Caco-2 (cell line): ENCODE measurements at regions not wholly inside any gene's neighbourhood (a gene's known extent, or its start where the extent isn't known, plus 50 kb on each side); places are given as distances from the start of the nearest gene placed in this dataset.

Source experiments
- BruUV-seq: library from RNA; stranded (reverse); fragments of 400-500 nt; replicated peaks from 2 replicates; lab custom pipeline; 2021; lab: Mats Ljungman, UMichigan
- CTCF ChIA-PET: fragments of 300-600 bp; sonication (Branson Sonifier 250); formaldehyde crosslinking; loops from one replicate; lab custom pipeline; 2022; ENCODE audit warnings: antibody characterized with exemption; lab: Charles Lee
- POLR2A ChIA-PET: fragments of 300-600 bp; sonication (Branson Sonifier 250); formaldehyde crosslinking; loops from one replicate; lab custom pipeline; 2022; ENCODE audit warnings: antibody characterized with exemption; lab: Charles Lee
- DNase-seq, 2 experiments: peaks; one replicate each; pipeline versions ENCODE4 v3.0.0 to v3.0.0-alpha.2; 2020 to 2022
- H3K27me3 ChIP-seq: replicated peaks from 2 replicates; pipeline ENCODE4 v1.6.0; 2011; ENCODE audit warnings: low read length; ENCODE audit not compliant: control insufficient read depth, insufficient read depth
- H3K36me3 ChIP-seq: 2 replicates; pipeline ENCODE4 v1.5.1; 2011; ENCODE audit warnings: low read length; ENCODE audit not compliant: control insufficient read depth, insufficient read depth
- H3K4me1 ChIP-seq: fragments of 250-450 bp; sonication (Bioruptor Pico); 2 replicates; pipeline ENCODE4 v1.5.1; 2020; ENCODE audit warnings: mild to moderate bottlenecking
- H3K4me3 ChIP-seq: 2 replicates; pipeline ENCODE4 v1.5.1; 2011; ENCODE audit warnings: low read depth, mild to moderate bottlenecking, control low read depth, low read length
- H3K9me3 ChIP-seq: fragments of 250-450 bp; sonication (Bioruptor Pico); 2 replicates; pipeline ENCODE4 v1.5.1; 2020; ENCODE audit warnings: mild to moderate bottlenecking, moderate library complexity
- H3K27ac Mint-ChIP-seq: one replicate; pipeline ENCODE4 v1.8.0; 2022; ENCODE audit warnings: mixed read lengths; ENCODE audit not compliant: unreplicated experiment
- H3K27me3 Mint-ChIP-seq: one replicate; pipeline ENCODE4 v1.8.0; 2022; ENCODE audit warnings: mixed read lengths; ENCODE audit not compliant: insufficient read depth, unreplicated experiment
- H3K36me3 Mint-ChIP-seq: one replicate; pipeline ENCODE4 v1.8.0; 2022; ENCODE audit warnings: mild to moderate bottlenecking, mixed read lengths; ENCODE audit not compliant: insufficient read depth, unreplicated experiment
- H3K4me1 Mint-ChIP-seq: one replicate; pipeline ENCODE4 v1.8.0; 2022; ENCODE audit warnings: low read depth, mixed read lengths; ENCODE audit not compliant: unreplicated experiment
- H3K4me3 Mint-ChIP-seq: one replicate; pipeline ENCODE4 v1.8.0; 2022; ENCODE audit warnings: mild to moderate bottlenecking, moderate library complexity, mixed read lengths; ENCODE audit not compliant: unreplicated experiment
- H3K9me3 Mint-ChIP-seq: one replicate; pipeline ENCODE4 v1.8.0; 2022; ENCODE audit warnings: mixed read lengths; ENCODE audit not compliant: unreplicated experiment
- CTCF ChIP-seq, 2 experiments: fragments of 200-600 bp in 1 of 2; IDR thresholded peaks; 1 replicate in 1 of 2; 2 replicates in 1 of 2; pipeline versions ENCODE4 v1.5.1 to v1.8.0; 2011 to 2022; ENCODE audit warnings: antibody characterized with exemption in 1 of 2, control low read depth in 1 of 2, inconsistent platforms in 1 of 2, low read depth in 1 of 2, low read length in 1 of 2, mild to moderate bottlenecking in 1 of 2, moderate library complexity in 1 of 2; ENCODE audit not compliant: insufficient read depth in 1 of 2, severe bottlenecking in 1 of 2, unreplicated experiment in 1 of 2
- intact Hi-C: fragments of 100-400 bp; cut with micrococcal nuclease; formaldehyde crosslinking; loops from one replicate; pipeline ENCODE4 v1.10.0; 2022; ENCODE audit not compliant: unreplicated experiment

DNA sequence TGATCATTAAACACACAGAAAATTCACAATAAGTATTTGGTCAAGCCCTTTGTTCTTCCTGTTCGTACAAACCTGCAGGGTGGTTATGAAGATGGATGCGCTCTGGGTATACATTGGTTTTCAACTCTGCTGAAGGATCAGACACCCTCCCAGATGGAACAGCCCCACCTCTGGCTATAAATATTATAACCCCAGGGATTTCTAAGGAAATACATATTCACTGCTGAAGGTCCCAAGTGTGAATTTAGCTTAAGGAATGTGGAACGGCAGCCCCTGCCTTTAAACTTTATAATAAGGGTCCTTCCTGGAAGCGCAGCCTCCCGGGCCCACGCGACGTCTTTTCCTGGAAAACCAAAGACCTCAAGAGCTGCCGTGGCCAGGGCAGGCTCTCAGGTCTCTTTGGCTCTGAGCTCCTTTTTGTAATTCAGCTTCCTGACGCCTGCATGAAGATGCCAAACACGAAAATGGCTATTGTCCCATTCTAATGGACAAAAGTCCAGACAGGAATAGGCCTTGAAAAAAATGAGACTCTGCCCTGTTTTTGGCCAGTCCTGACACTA, 172.4 kb upstream of the SSTR4 start:
- Mint-ChIP-seq H3K27me3 (no peaks in the 10 kb centered on the region), H3K36me3 (no peaks in the 10 kb centered on the region), H3K4me3 (no peak overlapping the region), H3K27ac (no peak overlapping the region), H3K9me3 (no peaks in the 10 kb centered on the region), H3K4me1 (no peaks in the 10 kb centered on the region)
- intact Hi-C loops: no loop called here
- peak in 1 of 2 experiments; percentile 6 for TF ChIP-seq CTCF (IDR thresholded peaks at IDR 0.05; ENCODE audit: insufficient read depth in 1 of 2, low read depth in 1 of 2, low read length in 1 of 2, severe bottlenecking in 1 of 2, unreplicated experiment in 1 of 2)
- Histone ChIP-seq H3K27me3 (no peaks in the 10 kb centered on the region), H3K36me3 (no peaks in the 10 kb centered on the region), H3K9me3 (no peaks in the 10 kb centered on the region), H3K4me3 (no peak overlapping the region), H3K4me1 (no peaks in the 10 kb centered on the region)
- POLR2A ChIA-PET: no interaction called here
- CTCF ChIA-PET: interaction anchor here (0.9 to 1.3 kb wide), 2 partner anchors 171 to 477 kb away, joined by 3 to 4 read pairs; no protein-coding TSS in a partner anchor
- no peak for DNase-seq
- BruUV-seq: no TSS peak

DNA sequence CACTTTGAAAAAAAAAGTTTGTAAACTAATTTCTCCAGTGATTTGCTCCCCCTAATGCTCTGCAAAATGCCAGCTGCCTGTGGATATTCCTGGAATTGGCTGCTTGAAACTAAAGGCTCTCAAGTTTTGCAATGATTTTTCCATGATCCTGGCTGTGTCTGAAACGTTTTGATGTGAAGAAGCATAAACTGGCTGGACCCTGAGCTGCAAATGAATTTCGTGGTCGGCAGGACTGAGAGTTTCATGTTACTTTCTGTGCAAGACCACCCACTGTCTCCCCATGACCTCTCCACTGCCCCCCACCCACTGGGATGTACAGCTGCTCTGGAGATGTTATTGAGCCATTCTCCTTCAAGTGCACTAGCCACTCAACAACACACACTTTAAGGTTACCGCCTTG, 171.3 kb upstream of the SSTR4 start:
- H3K4me3 ChIP-seq: no peak overlapping the region
- H3K9me3 Mint-ChIP-seq: no peaks in the 10 kb centered on the region
- intact Hi-C loops: no loop called here
- no peaks in the 10 kb centered on the region for H3K27me3 Mint-ChIP-seq
- H3K4me1 Mint-ChIP-seq: no peaks in the 10 kb centered on the region
- no TSS peak for BruUV-seq
- H3K4me3 Mint-ChIP-seq: no peak overlapping the region
- no peaks in the 10 kb centered on the region for H3K27me3 ChIP-seq
- no peaks in the 10 kb centered on the region for H3K36me3 ChIP-seq
- CTCF ChIA-PET: interaction anchor here (1.3 kb wide), 1 partner anchor 476 kb away, joined by 3 read pairs; no protein-coding TSS in a partner anchor
- no peaks in the 10 kb centered on the region for H3K36me3 Mint-ChIP-seq
- DNase-seq: no peak
- H3K27ac Mint-ChIP-seq: no peak overlapping the region
- TF ChIP-seq CTCF (IDR thresholded peaks at IDR 0.05; ENCODE audit: insufficient read depth in 1 of 2, low read depth in 1 of 2, low read length in 1 of 2, severe bottlenecking in 1 of 2, unreplicated experiment in 1 of 2): no peak
- H3K4me1 ChIP-seq: no peaks in the 10 kb centered on the region
- H3K9me3 ChIP-seq: peaks cover 7% of the 10 kb centered on the region; the same call in 1 of the 2 replicates
- POLR2A ChIA-PET: no interaction called here

- intact Hi-C loops: no loop called here
- no peak overlapping the region for H3K4me3 Mint-ChIP-seq
- no peaks in the 10 kb centered on the region for H3K9me3 Mint-ChIP-seq
- Histone ChIP-seq H3K4me3 (no peak overlapping the region), H3K9me3 (peaks cover 8% of the 10 kb centered on the region; the same call in 1 of the 2 replicates), H3K27me3 (no peaks in the 10 kb centered on the region), H3K4me1 (no peaks in the 10 kb centered on the region), H3K36me3 (no peaks in the 10 kb centered on the region)
- CTCF ChIA-PET: no interaction called here
- no peaks in the 10 kb centered on the region for H3K27me3 Mint-ChIP-seq
- no TSS peak for BruUV-seq
- POLR2A ChIA-PET: no interaction called here
- no peak for DNase-seq
- TF ChIP-seq CTCF (IDR thresholded peaks at IDR 0.05; ENCODE audit: insufficient read depth in 1 of 2, low read depth in 1 of 2, low read length in 1 of 2, severe bottlenecking in 1 of 2, unreplicated experiment in 1 of 2): no peak
- no peaks in the 10 kb centered on the region for H3K4me1 Mint-ChIP-seq
- no peak overlapping the region for H3K27ac Mint-ChIP-seq
- no peaks in the 10 kb centered on the region for H3K36me3 Mint-ChIP-seq
Observed at GRCh38 chr20:22866812-22867341, 168.2 kb upstream of the SSTR4 start.
